ENCODE measurements at regions not wholly inside any gene's neighbourhood (a gene's known extent, or its start where the extent isn't known, plus 50 kb on each side); places are given as distances from the start of the nearest gene placed in this dataset.

- no peaks in the 10 kb centered on the region for H3K9me3 ChIP-seq (ENCODE audit: low read depth, low read length)
- no peaks in the 10 kb centered on the region for H3K36me3 ChIP-seq (ENCODE audit: insufficient read depth, low read length)
- TF ChIP-seq EZH2 (IDR thresholded peaks at IDR 0.05) = no peak
- no peak for TF ChIP-seq FOXP2 (optimal IDR thresholded peaks at IDR 0.05; ENCODE audit: control extremely low read depth, extremely low read length, insufficient read depth)
- no peak for TF ChIP-seq POLR2AphosphoS5 (IDR thresholded peaks at IDR 0.05; ENCODE audit: borderline replicate concordance, low read depth, low read length)
- no peak overlapping the region for H3K9ac ChIP-seq (ENCODE audit: insufficient read length)
- no peak overlapping the region for H3K27ac ChIP-seq
- no peak overlapping the region for H3K4me3 ChIP-seq
- DNase-seq (ENCODE audit: low read depth, low spot score) = no peak
These were observed 73.1 kb upstream of the NXPH2 start for GRCh38 chr2:138853296-138853695.

GRCh38 chr2:138846216-138846821 lies 66.1 kb upstream of the NXPH2 start:
- H3K9me3 ChIP-seq (ENCODE audit: low read depth, low read length) = no peaks in the 10 kb centered on the region
- peak; percentile 50 for DNase-seq (ENCODE audit: low read depth, low spot score)
- H3K9ac ChIP-seq (ENCODE audit: insufficient read length) = no peak overlapping the region
- TF ChIP-seq FOXP2 (optimal IDR thresholded peaks at IDR 0.05; ENCODE audit: control extremely low read depth, extremely low read length, insufficient read depth) (no peak), EZH2 (IDR thresholded peaks at IDR 0.05) (no peak), POLR2AphosphoS5 (IDR thresholded peaks at IDR 0.05; ENCODE audit: borderline replicate concordance, low read depth, low read length) (no peak)
- no peaks in the 10 kb centered on the region for H3K36me3 ChIP-seq (ENCODE audit: insufficient read depth, low read length)
- 0 out of 2 replicates have a peak overlapping the region, but pooled peaks have one; percentile 11 for H3K4me3 ChIP-seq
- H3K27ac ChIP-seq = no peak overlapping the region

- H3K27ac ChIP-seq = no peak overlapping the region
- H3K9ac ChIP-seq (ENCODE audit: insufficient read length) = no peak overlapping the region
- no peaks in the 10 kb centered on the region for H3K9me3 ChIP-seq (ENCODE audit: low read depth, low read length)
- TF ChIP-seq FOXP2 (optimal IDR thresholded peaks at IDR 0.05; ENCODE audit: control extremely low read depth, extremely low read length, insufficient read depth) (no peak), EZH2 (IDR thresholded peaks at IDR 0.05) (no peak), POLR2AphosphoS5 (IDR thresholded peaks at IDR 0.05; ENCODE audit: borderline replicate concordance, low read depth, low read length) (no peak)
- no peak overlapping the region for H3K4me3 ChIP-seq
- DNase-seq (ENCODE audit: low read depth, low spot score) = no peak
- H3K36me3 ChIP-seq (ENCODE audit: insufficient read depth, low read length) = no peaks in the 10 kb centered on the region
These were observed 62.2 kb upstream of the NXPH2 start for GRCh38 chr2:138842341-138842740.

GRCh38 chr2:138841459-138841858 lies 61.3 kb upstream of the NXPH2 start:
- no peaks in the 10 kb centered on the region for H3K36me3 ChIP-seq (ENCODE audit: insufficient read depth, low read length)
- no peak overlapping the region for H3K4me3 ChIP-seq
- no peaks in the 10 kb centered on the region for H3K9me3 ChIP-seq (ENCODE audit: low read depth, low read length)
- no peak overlapping the region for H3K9ac ChIP-seq (ENCODE audit: insufficient read length)
- TF ChIP-seq POLR2AphosphoS5 (IDR thresholded peaks at IDR 0.05; ENCODE audit: borderline replicate concordance, low read depth, low read length) = no peak
- H3K27ac ChIP-seq = no peak overlapping the region
- DNase-seq (ENCODE audit: low read depth, low spot score) = no peak

- Histone ChIP-seq H3K9ac (ENCODE audit: insufficient read length) (no peak overlapping the region), H3K36me3 (ENCODE audit: insufficient read depth, low read length) (no peaks in the 10 kb centered on the region), H3K9me3 (ENCODE audit: low read depth, low read length) (no peaks in the 10 kb centered on the region), H3K27ac (no peak overlapping the region), H3K4me3 (no peak overlapping the region)
- TF ChIP-seq EZH2 (IDR thresholded peaks at IDR 0.05) (no peak), FOXP2 (optimal IDR thresholded peaks at IDR 0.05; ENCODE audit: control extremely low read depth, extremely low read length, insufficient read depth) (no peak), POLR2AphosphoS5 (IDR thresholded peaks at IDR 0.05; ENCODE audit: borderline replicate concordance, low read depth, low read length) (no peak)
- no peak for DNase-seq (ENCODE audit: low read depth, low spot score)
These were observed 58.8 kb upstream of the NXPH2 start for GRCh38 chr2:138838851-138839620.

- no peak for DNase-seq (ENCODE audit: low read depth, low spot score)
- Histone ChIP-seq H3K4me3 (no peak overlapping the region), H3K36me3 (ENCODE audit: insufficient read depth, low read length) (no peaks in the 10 kb centered on the region), H3K9me3 (ENCODE audit: low read depth, low read length) (no peaks in the 10 kb centered on the region), H3K27ac (no peak overlapping the region), H3K9ac (ENCODE audit: insufficient read length) (no peak overlapping the region)
- no peak for TF ChIP-seq EZH2 (IDR thresholded peaks at IDR 0.05)
- no peak for TF ChIP-seq FOXP2 (optimal IDR thresholded peaks at IDR 0.05; ENCODE audit: control extremely low read depth, extremely low read length, insufficient read depth)
- TF ChIP-seq POLR2AphosphoS5 (IDR thresholded peaks at IDR 0.05; ENCODE audit: borderline replicate concordance, low read depth, low read length) = no peak
These were observed 51.5 kb upstream of the NXPH2 start for GRCh38 chr2:138831691-138832090.

- no peaks in the 10 kb centered on the region for H3K9me3 ChIP-seq (ENCODE audit: low read depth, low read length)
- TF ChIP-seq FOXP2 (optimal IDR thresholded peaks at IDR 0.05; ENCODE audit: control extremely low read depth, extremely low read length, insufficient read depth) = no peak
- no peak for TF ChIP-seq POLR2AphosphoS5 (IDR thresholded peaks at IDR 0.05; ENCODE audit: borderline replicate concordance, low read depth, low read length)
- no peak for TF ChIP-seq EZH2 (IDR thresholded peaks at IDR 0.05)
- H3K27ac ChIP-seq = no peak overlapping the region
- no peak overlapping the region for H3K4me3 ChIP-seq
- H3K36me3 ChIP-seq (ENCODE audit: insufficient read depth, low read length) = no peaks in the 10 kb centered on the region
- H3K9ac ChIP-seq (ENCODE audit: insufficient read length) = no peak overlapping the region
- DNase-seq (ENCODE audit: low read depth, low spot score) = no peak
These were observed 51.0 kb upstream of the NXPH2 start for GRCh38 chr2:138831154-138831553.

- no peak overlapping the region for H3K27ac ChIP-seq
- TF ChIP-seq EZH2 (IDR thresholded peaks at IDR 0.05) = no peak
- TF ChIP-seq FOXP2 (optimal IDR thresholded peaks at IDR 0.05; ENCODE audit: control extremely low read depth, extremely low read length, insufficient read depth) = no peak
- TF ChIP-seq POLR2AphosphoS5 (IDR thresholded peaks at IDR 0.05; ENCODE audit: borderline replicate concordance, low read depth, low read length) = no peak
- no peak overlapping the region for H3K4me3 ChIP-seq
- H3K9ac ChIP-seq (ENCODE audit: insufficient read length) = no peak overlapping the region
- H3K9me3 ChIP-seq (ENCODE audit: low read depth, low read length) = no peaks in the 10 kb centered on the region
- no peaks in the 10 kb centered on the region for H3K36me3 ChIP-seq (ENCODE audit: insufficient read depth, low read length)
- DNase-seq (ENCODE audit: low read depth, low spot score) = no peak
These were observed 50.4 kb upstream of the NXPH2 start for GRCh38 chr2:138830547-138830946.
